GM12878 (cell line): ENCODE measurements at regions not wholly inside any gene's neighbourhood (a gene's known extent, or its start where the extent isn't known, plus 50 kb on each side); places are given as distances from the start of the nearest gene placed in this dataset.

Experiments used
- ATAC-seq: fragments of 200-7000 bp; cut with Tn5 transposase; 3 replicates; pipeline ENCODE4 v1.9.1; 2020; ENCODE audit warnings: mild to moderate bottlenecking, moderate library complexity
- BruUV-seq: library from RNA; stranded (reverse); fragments of 400-500 nt; replicated peaks from 2 replicates; lab custom pipeline; 2021; lab: Mats Ljungman, UMichigan
- CTCF ChIA-PET: fragments of 300-600 bp; sonication (Branson Sonifier 250); formaldehyde crosslinking; extraction: SDS; loops from one replicate; lab custom pipeline; 2021; ENCODE audit warnings: inconsistent platforms; lab: Yijun Ruan, JAX
- POLR2A ChIA-PET: fragments of 350-600 bp; formaldehyde crosslinking; extraction: SDS; loops from one replicate; lab custom pipeline; 2021; ENCODE audit warnings: inconsistent platforms; lab: Charles Lee
- RAD21 ChIA-PET: fragments of 300-600 bp; sonication (Branson Sonifier 250); formaldehyde crosslinking; loops from one replicate; lab custom pipeline; 2023; ENCODE audit warnings: antibody characterized with exemption; ENCODE audit not compliant: unreplicated experiment; lab: Charles Lee
- SMC1A ChIA-PET: fragments of 300-600 bp; sonication (Branson Sonifier 250); formaldehyde crosslinking; loops from one replicate; lab custom pipeline; 2023; ENCODE audit not compliant: unreplicated experiment, uncharacterized antibody; lab: Charles Lee
- DNase-seq: peaks from one replicate; pipeline ENCODE4 v3.0.0-alpha.2; 2011; ENCODE audit warnings: low read depth, low spot score
- FAIRE-seq: peaks from 3 replicates; lab custom pipeline; 2011; peaks lifted over from hg19 to GRCh38; lab: Jason Lieb, UNC
- H2AFZ ChIP-seq: 2 replicates; pipeline ENCODE4 v1.6.0; 2011; ENCODE audit warnings: low read depth, low read length, control low read depth; ENCODE audit not compliant: control insufficient read depth
- H3K27ac ChIP-seq: 2 replicates; pipeline ENCODE4 v1.5.1; 2011; ENCODE audit warnings: control low read depth; ENCODE audit not compliant: control insufficient read depth, insufficient read depth
- H3K27me3 ChIP-seq, 2 experiments: replicated peaks in 1 of 2; 2 replicates each; pipeline versions ENCODE4 v1.6.0 to v1.6.1; 2011; ENCODE audit warnings: low read length in 1 of 2; ENCODE audit not compliant: control insufficient read depth in 2 of 2, insufficient read depth in 2 of 2
- H3K36me3 ChIP-seq, 2 experiments: 2 replicates each; pipeline ENCODE4 v1.5.1; 2011; ENCODE audit warnings: low read length in 1 of 2; ENCODE audit not compliant: control insufficient read depth in 2 of 2, insufficient read depth in 2 of 2
- H3K4me1 ChIP-seq: 2 replicates; pipeline ENCODE4 v1.6.1; 2011; ENCODE audit warnings: mild to moderate bottlenecking, low read length, moderate library complexity, mixed read lengths; ENCODE audit not compliant: control insufficient read depth, insufficient read depth
- H3K4me2 ChIP-seq: 2 replicates; pipeline ENCODE4 v1.6.0; 2011; ENCODE audit warnings: control low read depth; ENCODE audit not compliant: control insufficient read depth, insufficient read depth
- H3K4me3 ChIP-seq: fragments of 200-600 bp; sonication (generic); 2 replicates; pipeline ENCODE4 v1.5.1; 2016
- H3K79me2 ChIP-seq: 2 replicates; pipeline ENCODE4 v1.6.0; 2011; ENCODE audit warnings: low read length; ENCODE audit not compliant: control insufficient read depth, insufficient read depth
- H3K9ac ChIP-seq: 2 replicates; pipeline ENCODE4 v1.8.0; 2011; ENCODE audit warnings: low read length, control low read depth, mixed read lengths; ENCODE audit not compliant: control insufficient read depth, insufficient read depth
- H3K9me3 ChIP-seq: replicated peaks from 3 replicates; pipeline ENCODE4 v1.5.1; 2011; ENCODE audit warnings: mild to moderate bottlenecking, low read length; ENCODE audit not compliant: control insufficient read depth, insufficient read depth
- H4K20me1 ChIP-seq: 2 replicates; pipeline ENCODE4 v1.6.0; 2011; ENCODE audit not compliant: control insufficient read depth, insufficient read depth
- FOS ChIP-seq: IDR thresholded peaks from 3 replicates; pipeline ENCODE4 v1.6.1; 2011; ENCODE audit warnings: borderline replicate concordance; ENCODE audit not compliant: insufficient read length; ENCODE audit errors: extremely low read depth
- IKZF1 ChIP-seq: fragments of 450-650 bp; conservative IDR thresholded peaks from 2 replicates; pipeline ENCODE4 v1.6.1; 2017; ENCODE audit warnings: antibody characterized with exemption, mild to moderate bottlenecking
- JUNB ChIP-seq: IDR thresholded peaks from 2 replicates; pipeline ENCODE4 v1.6.1; 2016; ENCODE audit warnings: antibody characterized with exemption, mild to moderate bottlenecking
- KLF5 ChIP-seq: fragments of 450-650 bp; IDR thresholded peaks from 2 replicates; pipeline ENCODE4 v1.6.1; 2014; ENCODE audit warnings: mild to moderate bottlenecking; ENCODE audit not compliant: partially characterized antibody
- PAX8 ChIP-seq: fragments of 450-650 bp; IDR thresholded peaks from 2 replicates; pipeline ENCODE4 v1.6.1; 2017; ENCODE audit warnings: mild to moderate bottlenecking, moderate library complexity
- SMAD1 ChIP-seq: fragments of 450-650 bp; IDR thresholded peaks from 2 replicates; pipeline ENCODE4 v1.6.1; 2018; ENCODE audit warnings: mild to moderate bottlenecking, low read depth; ENCODE audit not compliant: partially characterized antibody
- STAT1 ChIP-seq: fragments of 450-650 bp; conservative IDR thresholded peaks from 2 replicates; pipeline ENCODE4 v1.6.1; 2014; ENCODE audit warnings: antibody characterized with exemption, mild to moderate bottlenecking
- SUPT20H ChIP-seq: IDR thresholded peaks from 2 replicates; pipeline ENCODE4 v1.6.1; 2011; ENCODE audit warnings: low read depth, mild to moderate bottlenecking, low read length, moderate library complexity, borderline replicate concordance; ENCODE audit not compliant: control insufficient read depth
- TBL1XR1 ChIP-seq: IDR thresholded peaks from 2 replicates; pipeline ENCODE4 v1.6.1; 2012; ENCODE audit warnings: low read depth, low read length, improper control_type of control experiment
- YY1 ChIP-seq: IDR thresholded peaks from 2 replicates; pipeline ENCODE4 v1.6.1; 2011; ENCODE audit warnings: low read depth, mild to moderate bottlenecking, low read length
- ZNF384 ChIP-seq: IDR thresholded peaks from 2 replicates; pipeline ENCODE4 v1.6.1; 2012; ENCODE audit warnings: low read depth, mild to moderate bottlenecking, low read length, improper control_type of control experiment, borderline replicate concordance
- WGBS: methylation state at CpG from one replicate; pipeline ENCODE4 v1.1.6; 2016; ENCODE audit warnings: low lambda C conversion rate; ENCODE audit not compliant: insufficient replicate concordance, insufficient coverage; ENCODE audit errors: missing lambda C conversion rate; 5-methylcytosine and 5-hydroxymethylcytosine counted together
- in situ Hi-C: fragments of 300-500 bp; cut with MboI; formaldehyde crosslinking; loops from 9 replicates; pipeline ENCODE4 v1.14.3; 2018; ENCODE audit warnings: mixed read lengths
- intact Hi-C: fragments of 100-400 bp; cut with micrococcal nuclease; formaldehyde crosslinking; loops from one replicate; pipeline ENCODE4 v1.14.2; 2022; ENCODE audit not compliant: unreplicated experiment
- TF ChIP-seq, protein P1 (sequence below): fragments of 450-650 bp; IDR thresholded peaks from 2 replicates; pipeline ENCODE4 v1.6.1; 2017; ENCODE audit warnings: mild to moderate bottlenecking, low read depth, inconsistent platforms; ENCODE audit not compliant: poor library complexity, severe bottlenecking
- TF ChIP-seq, protein P2 (sequence below): fragments of 450-650 bp; IDR thresholded peaks from 2 replicates; pipeline ENCODE4 v1.6.1; 2018; ENCODE audit warnings: mild to moderate bottlenecking, low read depth, moderate library complexity; ENCODE audit not compliant: partially characterized antibody
- TF ChIP-seq, protein P3 (sequence below): fragments of 450-650 bp; formaldehyde crosslinking; IDR thresholded peaks from 2 replicates; pipeline ENCODE4 v1.4.0; 2020; ENCODE audit warnings: mild to moderate bottlenecking, moderate library complexity

DNA sequence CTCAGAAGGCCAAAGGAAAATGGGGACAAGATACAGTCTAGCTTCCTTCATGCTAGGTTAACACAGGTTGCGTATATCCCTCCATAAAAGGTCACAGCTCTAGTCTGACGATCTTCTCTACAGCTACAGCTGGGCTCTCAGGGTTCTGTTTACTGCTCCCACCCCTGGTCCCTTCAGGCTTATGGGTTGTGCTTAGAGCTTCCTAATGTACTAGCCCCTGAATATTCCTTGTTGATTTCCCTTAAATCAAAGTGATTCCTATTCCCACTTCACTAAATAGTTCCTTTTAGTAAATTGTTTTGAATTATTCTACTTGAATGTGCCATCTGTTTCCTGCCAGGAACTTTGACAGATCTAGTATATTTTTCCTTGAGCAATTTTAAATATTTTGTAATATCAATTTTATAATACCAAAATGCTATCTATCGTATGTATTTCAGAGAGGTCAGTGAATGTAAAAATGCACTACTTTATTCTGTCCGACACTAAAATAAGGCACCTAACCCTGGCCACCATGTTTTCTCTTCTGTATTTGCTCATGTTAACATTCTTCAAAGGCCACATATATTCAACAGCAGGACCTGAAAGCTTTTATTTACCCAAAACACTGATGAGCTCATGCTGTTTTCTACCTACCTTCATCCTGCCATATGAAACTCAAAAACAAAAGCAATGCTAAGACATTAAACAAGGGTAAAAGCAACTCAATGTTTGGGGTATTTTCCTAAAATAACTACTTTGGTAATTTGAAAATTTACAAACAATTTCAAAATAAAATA, 92.8 kb upstream of the TGFBR2 start (continued):
- TF ChIP-seq SUPT20H (no peak), FOS (no peak), JUNB (no peak), KLF5 (no peak)

DNA sequence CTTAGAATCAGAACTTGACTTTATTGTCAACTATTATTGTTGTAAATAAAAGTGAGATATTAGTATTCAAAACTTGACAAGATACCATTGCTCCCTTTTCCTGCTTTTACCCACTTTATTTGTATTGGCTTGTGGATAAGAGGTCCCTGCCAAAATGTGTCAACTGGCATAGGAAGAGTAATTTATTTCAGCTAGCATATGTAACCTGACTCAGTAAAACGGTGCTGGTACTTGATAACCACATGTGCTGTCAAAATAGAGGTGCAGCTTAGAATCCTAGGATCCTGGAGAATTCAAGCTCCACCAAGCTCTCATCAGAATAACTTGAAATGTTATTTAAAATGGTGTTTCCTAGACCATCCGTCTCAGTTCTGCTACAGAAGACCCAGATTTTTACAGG, 90.2 kb upstream of the TGFBR2 start:
- H3K27ac ChIP-seq = no peak overlapping the region
- 36% methylated on average over 2 of the region's 2 CpGs for WGBS
- ChIA-PET POLR2A (no interaction called here), CTCF (no interaction called here), SMC1A (no interaction called here), RAD21 (no interaction called here)
- no peak overlapping the region for H3K9ac ChIP-seq
- no peak for FAIRE-seq
- no peaks in the 10 kb centered on the region for H4K20me1 ChIP-seq
- no peaks in the 10 kb centered on the region for H3K36me3 ChIP-seq
- H3K79me2 ChIP-seq = no peaks in the 10 kb centered on the region
- H3K4me3 ChIP-seq = no peak overlapping the region
- H3K4me2 ChIP-seq = no peak overlapping the region
- intact Hi-C loops (no loop called here), in situ Hi-C loops (no loop called here)
- no TSS peak for BruUV-seq
- DNase-seq = no peak
- H3K4me1 ChIP-seq = no peaks in the 10 kb centered on the region
- H2AFZ ChIP-seq = no peak overlapping the region
- H3K9me3 ChIP-seq = no peaks in the 10 kb centered on the region
- no peaks in the 10 kb centered on the region; a peak in 1 of 4 replicates for H3K27me3 ChIP-seq
- no peak for ATAC-seq
- TF ChIP-seq SUPT20H = no peak
- no peak for TF ChIP-seq YY1
- TF ChIP-seq TBL1XR1 = no peak
- TF ChIP-seq PAX8 = no peak
- TF ChIP-seq IKZF1 = no peak
- TF ChIP-seq, protein P1, sequence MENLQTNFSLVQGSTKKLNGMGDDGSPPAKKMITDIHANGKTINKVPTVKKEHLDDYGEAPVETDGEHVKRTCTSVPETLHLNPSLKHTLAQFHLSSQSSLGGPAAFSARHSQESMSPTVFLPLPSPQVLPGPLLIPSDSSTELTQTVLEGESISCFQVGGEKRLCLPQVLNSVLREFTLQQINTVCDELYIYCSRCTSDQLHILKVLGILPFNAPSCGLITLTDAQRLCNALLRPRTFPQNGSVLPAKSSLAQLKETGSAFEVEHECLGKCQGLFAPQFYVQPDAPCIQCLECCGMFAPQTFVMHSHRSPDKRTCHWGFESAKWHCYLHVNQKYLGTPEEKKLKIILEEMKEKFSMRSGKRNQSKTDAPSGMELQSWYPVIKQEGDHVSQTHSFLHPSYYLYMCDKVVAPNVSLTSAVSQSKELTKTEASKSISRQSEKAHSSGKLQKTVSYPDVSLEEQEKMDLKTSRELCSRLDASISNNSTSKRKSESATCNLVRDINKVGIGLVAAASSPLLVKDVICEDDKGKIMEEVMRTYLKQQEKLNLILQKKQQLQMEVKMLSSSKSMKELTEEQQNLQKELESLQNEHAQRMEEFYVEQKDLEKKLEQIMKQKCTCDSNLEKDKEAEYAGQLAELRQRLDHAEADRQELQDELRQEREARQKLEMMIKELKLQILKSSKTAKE = no peak
- TF ChIP-seq, protein P2, sequence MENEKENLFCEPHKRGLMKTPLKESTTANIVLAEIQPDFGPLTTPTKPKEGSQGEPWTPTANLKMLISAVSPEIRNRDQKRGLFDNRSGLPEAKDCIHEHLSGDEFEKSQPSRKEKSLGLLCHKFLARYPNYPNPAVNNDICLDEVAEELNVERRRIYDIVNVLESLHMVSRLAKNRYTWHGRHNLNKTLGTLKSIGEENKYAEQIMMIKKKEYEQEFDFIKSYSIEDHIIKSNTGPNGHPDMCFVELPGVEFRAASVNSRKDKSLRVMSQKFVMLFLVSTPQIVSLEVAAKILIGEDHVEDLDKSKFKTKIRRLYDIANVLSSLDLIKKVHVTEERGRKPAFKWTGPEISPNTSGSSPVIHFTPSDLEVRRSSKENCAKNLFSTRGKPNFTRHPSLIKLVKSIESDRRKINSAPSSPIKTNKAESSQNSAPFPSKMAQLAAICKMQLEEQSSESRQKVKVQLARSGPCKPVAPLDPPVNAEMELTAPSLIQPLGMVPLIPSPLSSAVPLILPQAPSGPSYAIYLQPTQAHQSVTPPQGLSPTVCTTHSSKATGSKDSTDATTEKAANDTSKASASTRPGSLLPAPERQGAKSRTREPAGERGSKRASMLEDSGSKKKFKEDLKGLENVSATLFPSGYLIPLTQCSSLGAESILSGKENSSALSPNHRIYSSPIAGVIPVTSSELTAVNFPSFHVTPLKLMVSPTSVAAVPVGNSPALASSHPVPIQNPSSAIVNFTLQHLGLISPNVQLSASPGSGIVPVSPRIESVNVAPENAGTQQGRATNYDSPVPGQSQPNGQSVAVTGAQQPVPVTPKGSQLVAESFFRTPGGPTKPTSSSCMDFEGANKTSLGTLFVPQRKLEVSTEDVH = no peak
- no peak for TF ChIP-seq ZNF384
- TF ChIP-seq STAT1 = no peak
- TF ChIP-seq, protein P3, sequence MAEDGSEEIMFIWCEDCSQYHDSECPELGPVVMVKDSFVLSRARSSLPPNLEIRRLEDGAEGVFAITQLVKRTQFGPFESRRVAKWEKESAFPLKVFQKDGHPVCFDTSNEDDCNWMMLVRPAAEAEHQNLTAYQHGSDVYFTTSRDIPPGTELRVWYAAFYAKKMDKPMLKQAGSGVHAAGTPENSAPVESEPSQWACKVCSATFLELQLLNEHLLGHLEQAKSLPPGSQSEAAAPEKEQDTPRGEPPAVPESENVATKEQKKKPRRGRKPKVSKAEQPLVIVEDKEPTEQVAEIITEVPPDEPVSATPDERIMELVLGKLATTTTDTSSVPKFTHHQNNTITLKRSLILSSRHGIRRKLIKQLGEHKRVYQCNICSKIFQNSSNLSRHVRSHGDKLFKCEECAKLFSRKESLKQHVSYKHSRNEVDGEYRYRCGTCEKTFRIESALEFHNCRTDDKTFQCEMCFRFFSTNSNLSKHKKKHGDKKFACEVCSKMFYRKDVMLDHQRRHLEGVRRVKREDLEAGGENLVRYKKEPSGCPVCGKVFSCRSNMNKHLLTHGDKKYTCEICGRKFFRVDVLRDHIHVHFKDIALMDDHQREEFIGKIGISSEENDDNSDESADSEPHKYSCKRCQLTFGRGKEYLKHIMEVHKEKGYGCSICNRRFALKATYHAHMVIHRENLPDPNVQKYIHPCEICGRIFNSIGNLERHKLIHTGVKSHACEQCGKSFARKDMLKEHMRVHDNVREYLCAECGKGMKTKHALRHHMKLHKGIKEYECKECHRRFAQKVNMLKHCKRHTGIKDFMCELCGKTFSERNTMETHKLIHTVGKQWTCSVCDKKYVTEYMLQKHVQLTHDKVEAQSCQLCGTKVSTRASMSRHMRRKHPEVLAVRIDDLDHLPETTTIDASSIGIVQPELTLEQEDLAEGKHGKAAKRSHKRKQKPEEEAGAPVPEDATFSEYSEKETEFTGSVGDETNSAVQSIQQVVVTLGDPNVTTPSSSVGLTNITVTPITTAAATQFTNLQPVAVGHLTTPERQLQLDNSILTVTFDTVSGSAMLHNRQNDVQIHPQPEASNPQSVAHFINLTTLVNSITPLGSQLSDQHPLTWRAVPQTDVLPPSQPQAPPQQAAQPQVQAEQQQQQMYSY (CRISPR knock-in tag) = no peak
- no peak for TF ChIP-seq SMAD1
